Upper lobe of left lung (tissue), 4 donors: ENCODE measurements at regions not wholly inside any gene's neighbourhood (a gene's known extent, or its start where the extent isn't known, plus 50 kb on each side); places are given as distances from the start of the nearest gene placed in this dataset.

Experiments
- CTCF ChIP-seq, 6 experiments: fragments of 450-650 bp in 4 of 6; fragments of 200-600 bp in 2 of 6; sonication (generic) in 2 of 6; IDR thresholded peaks; one replicate each; pipeline ENCODE4 v1.5.1; 2016 to 2019; ENCODE audit warnings: antibody characterized with exemption in 6 of 6
- POLR2A ChIP-seq, 4 donors: fragments of 450-650 bp; IDR thresholded peaks; one replicate each; pipeline ENCODE4 v1.5.1; 2016 to 2017; ENCODE audit warnings: antibody characterized with exemption in 4 of 4, mild to moderate bottlenecking in 2 of 4

DNA sequence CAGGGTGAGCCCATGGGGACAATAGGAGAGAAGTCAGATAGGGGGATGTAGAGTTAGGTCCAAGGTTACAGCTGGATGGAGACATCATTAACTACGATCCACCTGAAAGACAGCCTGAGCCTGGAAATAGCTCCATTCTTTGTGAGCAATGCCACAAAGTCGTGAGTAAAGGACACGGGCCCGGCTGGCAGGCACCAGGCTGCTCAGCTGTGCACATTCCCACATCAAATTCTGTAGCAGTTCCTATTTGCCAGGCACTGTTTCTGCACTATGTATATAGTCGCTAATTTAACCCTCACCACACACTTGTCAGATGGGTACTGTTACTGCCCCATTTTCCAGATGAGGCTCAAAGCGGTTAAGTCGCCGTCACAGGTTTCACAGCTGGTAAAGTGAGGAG lies 338.0 kb upstream of the KAZN start:
- no peak for TF ChIP-seq CTCF (IDR thresholded peaks at IDR 0.05)
- no peak for TF ChIP-seq POLR2A (IDR thresholded peaks at IDR 0.05)
